ENCODE measurements at regions not wholly inside any gene's neighbourhood (a gene's known extent, or its start where the extent isn't known, plus 50 kb on each side); places are given as distances from the start of the nearest gene placed in this dataset.

DNA sequence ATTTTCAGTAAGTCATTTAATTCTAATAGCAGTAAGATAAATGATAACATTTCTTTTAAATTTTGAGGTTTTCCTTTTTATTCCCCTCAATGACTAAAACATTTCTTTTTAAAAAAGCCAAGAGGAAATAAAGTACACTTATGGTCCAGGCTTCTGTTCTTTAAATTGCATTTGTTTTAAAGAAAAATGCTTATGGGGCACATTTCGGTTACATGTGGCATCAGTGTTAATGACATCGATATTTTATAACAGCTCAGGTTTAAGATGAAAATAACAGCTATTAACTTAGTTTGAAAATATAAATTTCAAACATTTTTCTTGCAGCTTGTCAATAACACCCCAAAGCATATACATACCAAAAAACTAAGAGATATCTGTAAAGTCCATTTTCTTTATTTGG is 1161.1 kb downstream of the PCDH18 start:
- no peak for DNase-seq (ENCODE audit: low read depth)
- TF ChIP-seq, protein P1, sequence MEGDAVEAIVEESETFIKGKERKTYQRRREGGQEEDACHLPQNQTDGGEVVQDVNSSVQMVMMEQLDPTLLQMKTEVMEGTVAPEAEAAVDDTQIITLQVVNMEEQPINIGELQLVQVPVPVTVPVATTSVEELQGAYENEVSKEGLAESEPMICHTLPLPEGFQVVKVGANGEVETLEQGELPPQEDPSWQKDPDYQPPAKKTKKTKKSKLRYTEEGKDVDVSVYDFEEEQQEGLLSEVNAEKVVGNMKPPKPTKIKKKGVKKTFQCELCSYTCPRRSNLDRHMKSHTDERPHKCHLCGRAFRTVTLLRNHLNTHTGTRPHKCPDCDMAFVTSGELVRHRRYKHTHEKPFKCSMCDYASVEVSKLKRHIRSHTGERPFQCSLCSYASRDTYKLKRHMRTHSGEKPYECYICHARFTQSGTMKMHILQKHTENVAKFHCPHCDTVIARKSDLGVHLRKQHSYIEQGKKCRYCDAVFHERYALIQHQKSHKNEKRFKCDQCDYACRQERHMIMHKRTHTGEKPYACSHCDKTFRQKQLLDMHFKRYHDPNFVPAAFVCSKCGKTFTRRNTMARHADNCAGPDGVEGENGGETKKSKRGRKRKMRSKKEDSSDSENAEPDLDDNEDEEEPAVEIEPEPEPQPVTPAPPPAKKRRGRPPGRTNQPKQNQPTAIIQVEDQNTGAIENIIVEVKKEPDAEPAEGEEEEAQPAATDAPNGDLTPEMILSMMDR (IDR thresholded peaks at IDR 0.05; ENCODE audit: control insufficient read depth, insufficient read depth, low read depth, low read length, missing control alignments) = no peak

DNA sequence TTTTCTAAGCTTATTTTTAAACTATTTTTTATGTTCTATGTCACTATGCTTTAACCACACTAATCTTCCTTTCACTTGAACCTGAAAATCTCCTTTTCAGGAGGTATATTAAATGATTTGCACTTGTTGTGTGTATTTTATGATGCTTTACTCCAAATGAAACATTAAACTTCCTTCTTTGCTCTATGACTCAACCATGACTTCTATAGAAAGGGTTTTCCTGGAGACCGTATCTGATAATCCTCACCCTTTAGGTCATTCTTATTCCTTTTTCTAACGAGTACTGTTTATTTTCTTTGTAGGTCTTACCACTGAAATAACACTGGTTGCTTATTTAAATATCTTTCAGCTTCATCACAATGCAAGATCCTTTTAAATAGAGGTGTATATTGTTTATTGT is 1163.2 kb downstream of the PCDH18 start:
- TF ChIP-seq, protein P1 (IDR thresholded peaks at IDR 0.05; ENCODE audit: control insufficient read depth, insufficient read depth, low read depth, low read length, missing control alignments) = no peak
- H3K4me3 ChIP-seq (ENCODE audit: control insufficient read depth, low read depth, low read length) = no peak overlapping the region
- DNase-seq (ENCODE audit: low read depth) = no peak

More for the DNA sequence above, 1161.1 kb downstream of the PCDH18 start:
- no peak overlapping the region for H3K4me3 ChIP-seq (ENCODE audit: control insufficient read depth, low read depth, low read length)

DNA sequence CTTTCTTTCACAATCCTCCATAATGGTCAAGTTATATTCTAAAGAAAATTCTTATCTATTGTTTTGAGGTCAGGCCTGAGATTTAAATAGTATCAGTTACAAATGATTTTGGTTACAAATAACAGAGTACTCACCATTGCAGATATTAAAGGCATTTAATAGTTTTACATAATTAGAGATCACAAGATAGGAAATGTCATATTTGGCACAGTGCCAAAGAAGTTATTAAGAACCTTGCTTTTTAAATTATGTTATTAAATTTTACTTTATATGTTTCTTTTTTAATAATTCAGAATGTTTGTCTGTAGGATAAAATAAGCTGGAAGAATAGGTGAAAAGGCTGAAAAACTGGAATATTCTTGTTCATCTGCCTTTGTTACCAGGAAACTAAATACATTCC is 1174.7 kb downstream of the PCDH18 start:
- DNase-seq (ENCODE audit: low read depth) = no peak
- TF ChIP-seq, protein P1 (IDR thresholded peaks at IDR 0.05; ENCODE audit: control insufficient read depth, insufficient read depth, low read depth, low read length, missing control alignments) = no peak
- H3K4me3 ChIP-seq (ENCODE audit: control insufficient read depth, low read depth, low read length) = no peak overlapping the region

DNA sequence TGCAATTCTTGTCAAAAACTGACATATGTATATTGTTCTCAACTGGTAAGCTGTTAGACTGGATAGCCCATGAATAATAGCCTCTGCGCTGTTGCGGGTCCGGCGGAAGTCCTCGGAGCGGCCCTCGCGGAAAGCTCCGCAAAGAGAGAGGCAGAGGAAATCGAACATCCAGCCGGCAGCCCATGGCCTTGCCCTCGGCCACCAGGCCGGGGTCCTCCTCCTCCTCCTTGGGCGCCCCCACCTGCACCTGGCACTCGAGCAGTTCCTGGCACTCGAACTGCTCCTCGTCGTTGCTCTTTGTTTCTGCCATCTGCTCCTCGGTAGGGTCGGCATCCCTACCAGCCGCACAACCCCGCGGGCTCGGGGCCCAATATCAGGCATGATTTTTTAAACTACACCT is 1176.3 kb downstream of the PCDH18 start:
- DNase-seq (ENCODE audit: low read depth) = no peak
- H3K4me3 ChIP-seq (ENCODE audit: control insufficient read depth, low read depth, low read length) = no peak overlapping the region
- TF ChIP-seq, protein P1 (IDR thresholded peaks at IDR 0.05; ENCODE audit: control insufficient read depth, insufficient read depth, low read depth, low read length, missing control alignments) = no peak

DNA sequence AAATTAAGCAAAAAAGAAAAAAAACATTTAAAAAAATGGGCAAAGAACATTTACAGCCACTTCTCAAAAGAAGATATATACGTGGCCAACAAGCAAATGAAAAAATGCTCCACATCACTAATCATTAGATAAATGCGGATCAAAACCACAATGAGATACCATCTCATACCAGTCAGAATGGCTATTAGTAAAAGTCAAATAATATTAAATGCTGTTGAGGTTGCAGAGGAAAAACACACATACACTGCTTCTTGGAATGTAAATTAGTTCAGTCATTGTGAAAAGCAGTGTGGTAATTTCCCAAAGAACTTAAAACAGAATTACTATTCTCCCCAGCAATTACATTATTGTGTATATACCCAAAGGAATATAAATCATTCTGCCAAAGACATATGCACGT is 1189.0 kb downstream of the PCDH18 start:
- TF ChIP-seq, protein P1 (IDR thresholded peaks at IDR 0.05; ENCODE audit: control insufficient read depth, insufficient read depth, low read depth, low read length, missing control alignments) = no peak
- no peak for DNase-seq (ENCODE audit: low read depth)
- no peak overlapping the region for H3K4me3 ChIP-seq (ENCODE audit: control insufficient read depth, low read depth, low read length)

DNA sequence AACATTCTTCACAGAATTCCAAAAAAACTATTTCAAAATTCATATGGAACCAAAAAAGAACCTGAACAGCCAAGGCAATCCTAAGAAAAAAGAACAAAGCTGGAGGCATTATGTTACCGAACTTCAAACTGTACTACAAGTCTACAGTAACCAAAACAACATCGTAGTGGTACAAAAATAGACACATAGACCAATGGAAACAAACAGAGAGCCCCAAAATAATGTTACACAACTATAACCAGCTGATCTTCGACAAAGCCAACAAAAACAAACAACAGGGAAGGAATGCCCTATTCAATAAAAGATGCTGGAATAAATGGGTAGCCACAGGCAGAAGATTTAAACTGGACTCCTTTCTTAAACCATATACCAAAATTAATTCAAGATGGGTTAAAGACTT is 1189.6 kb downstream of the PCDH18 start:
- TF ChIP-seq, protein P1 (IDR thresholded peaks at IDR 0.05; ENCODE audit: control insufficient read depth, insufficient read depth, low read depth, low read length, missing control alignments) = no peak
- H3K4me3 ChIP-seq (ENCODE audit: control insufficient read depth, low read depth, low read length) = no peak overlapping the region
- no peak for DNase-seq (ENCODE audit: low read depth)

DNA sequence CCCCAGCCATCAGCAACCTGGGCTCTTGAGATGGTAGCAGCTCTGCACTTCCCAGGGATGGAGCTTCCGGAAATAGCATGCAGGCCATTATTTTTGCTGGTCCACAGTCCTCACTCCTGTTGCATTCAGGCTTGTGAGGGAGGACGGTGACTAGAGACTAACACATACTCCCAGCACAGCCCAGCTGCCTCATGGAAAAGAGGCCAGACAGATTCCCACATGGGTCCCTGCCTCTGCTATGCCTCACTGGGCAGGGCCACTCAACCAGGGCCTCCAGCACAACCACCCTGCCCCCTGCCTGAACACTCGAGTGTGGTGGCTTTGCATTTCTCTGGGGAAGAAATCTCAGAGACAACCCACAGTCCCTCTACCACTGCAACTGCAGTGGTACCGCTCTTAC is 1195.1 kb downstream of the PCDH18 start:
- no peak for DNase-seq (ENCODE audit: low read depth)
- no peak overlapping the region for H3K4me3 ChIP-seq (ENCODE audit: control insufficient read depth, low read depth, low read length)
- TF ChIP-seq, protein P1 (IDR thresholded peaks at IDR 0.05; ENCODE audit: control insufficient read depth, insufficient read depth, low read depth, low read length, missing control alignments) = no peak
